Tibial artery (tissue), 4 donors: ENCODE measurements at regions not wholly inside any gene's neighbourhood (a gene's known extent, or its start where the extent isn't known, plus 50 kb on each side); places are given as distances from the start of the nearest gene placed in this dataset.

Experiments
- DNase-seq, 2 donors: peaks; one replicate each; pipeline ENCODE4 v3.0.0-alpha.2; 2019
- H3K27ac ChIP-seq, 2 donors: fragments of 200-600 bp; sonication (generic) in 1 of 2; 1 replicate in 1 of 2; 2 replicates in 1 of 2; pipeline ENCODE4 v1.5.1; 2018 to 2019; ENCODE audit warnings: mild to moderate bottlenecking in 1 of 2
- H3K27me3 ChIP-seq, 2 donors: fragments of 200-600 bp; sonication (generic) in 1 of 2; one replicate each; pipeline versions ENCODE4 v1.5.1 to v1.6.0; 2016 to 2019
- H3K36me3 ChIP-seq, 3 donors: fragments of 200-600 bp; sonication (generic) in 2 of 3; one replicate each; pipeline ENCODE4 v1.5.1; 2016 to 2019; ENCODE audit warnings: mild to moderate bottlenecking in 2 of 3
- H3K4me1 ChIP-seq, 4 donors: fragments of 200-600 bp; sonication (generic) in 2 of 4; 1 replicate in 3 of 4; 2 replicates in 1 of 4; pipeline ENCODE4 v1.5.1; 2016 to 2019
- H3K4me3 ChIP-seq, 2 donors: fragments of 200-600 bp; sonication (generic) in 1 of 2; 1 replicate in 1 of 2; 2 replicates in 1 of 2; pipeline ENCODE4 v1.5.1; 2018 to 2019; ENCODE audit warnings: mild to moderate bottlenecking in 2 of 2
- H3K9me3 ChIP-seq, 3 donors: fragments of 200-600 bp; sonication (generic) in 1 of 3; one replicate each; pipeline ENCODE4 v1.5.1; 2016 to 2019
- intact Hi-C: fragments of 100-400 bp; cut with DNase I; formaldehyde crosslinking; loops from one replicate; pipeline ENCODE4 v1.15.0; 2023; ENCODE audit warnings: low total_unique reads
- TF ChIP-seq, protein P1 (sequence below), 2 experiments: fragments of 200-600 bp in 1 of 2; fragments of 450-650 bp in 1 of 2; IDR thresholded peaks; one replicate each; pipeline ENCODE4 v1.5.1; 2017 to 2019; ENCODE audit warnings: antibody characterized with exemption in 2 of 2, mild to moderate bottlenecking in 1 of 2, moderate library complexity in 1 of 2

GRCh38 chr3:181940703-181941102 lies 229.0 kb downstream of the SOX2 start:
- intact Hi-C loops, result no loop called here
- no peaks in the 10 kb centered on the region for H3K9me3 ChIP-seq
- no peaks in the 10 kb centered on the region for H3K27me3 ChIP-seq
- no peak overlapping the region for H3K27ac ChIP-seq
- H3K36me3 ChIP-seq, result no peaks in the 10 kb centered on the region
- no peaks in the 10 kb centered on the region for H3K4me1 ChIP-seq
- H3K4me3 ChIP-seq, result no peak overlapping the region
- TF ChIP-seq, protein P1, sequence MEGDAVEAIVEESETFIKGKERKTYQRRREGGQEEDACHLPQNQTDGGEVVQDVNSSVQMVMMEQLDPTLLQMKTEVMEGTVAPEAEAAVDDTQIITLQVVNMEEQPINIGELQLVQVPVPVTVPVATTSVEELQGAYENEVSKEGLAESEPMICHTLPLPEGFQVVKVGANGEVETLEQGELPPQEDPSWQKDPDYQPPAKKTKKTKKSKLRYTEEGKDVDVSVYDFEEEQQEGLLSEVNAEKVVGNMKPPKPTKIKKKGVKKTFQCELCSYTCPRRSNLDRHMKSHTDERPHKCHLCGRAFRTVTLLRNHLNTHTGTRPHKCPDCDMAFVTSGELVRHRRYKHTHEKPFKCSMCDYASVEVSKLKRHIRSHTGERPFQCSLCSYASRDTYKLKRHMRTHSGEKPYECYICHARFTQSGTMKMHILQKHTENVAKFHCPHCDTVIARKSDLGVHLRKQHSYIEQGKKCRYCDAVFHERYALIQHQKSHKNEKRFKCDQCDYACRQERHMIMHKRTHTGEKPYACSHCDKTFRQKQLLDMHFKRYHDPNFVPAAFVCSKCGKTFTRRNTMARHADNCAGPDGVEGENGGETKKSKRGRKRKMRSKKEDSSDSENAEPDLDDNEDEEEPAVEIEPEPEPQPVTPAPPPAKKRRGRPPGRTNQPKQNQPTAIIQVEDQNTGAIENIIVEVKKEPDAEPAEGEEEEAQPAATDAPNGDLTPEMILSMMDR (IDR thresholded peaks at IDR 0.05), result no peak
- no peak for DNase-seq

DNA sequence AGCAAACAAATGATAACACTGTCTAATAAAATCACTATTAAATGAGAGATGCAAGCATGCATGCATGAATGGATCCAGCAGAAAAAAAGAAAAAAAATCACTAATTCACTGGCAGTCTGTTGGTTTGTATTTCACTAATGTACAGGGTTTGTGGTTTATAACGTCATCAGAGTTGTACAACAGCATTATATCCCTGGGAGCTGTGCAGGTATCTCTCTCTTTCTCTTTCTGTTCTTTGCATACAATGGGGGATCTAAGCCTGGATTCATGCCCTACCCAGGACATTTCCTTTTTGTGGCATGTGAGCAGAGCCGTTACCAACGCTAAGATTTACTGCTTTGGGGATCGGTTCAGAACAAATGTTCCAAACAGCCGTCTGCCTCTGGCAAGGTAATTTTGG lies 229.5 kb downstream of the SOX2 start:
- no peak overlapping the region for H3K4me3 ChIP-seq
- TF ChIP-seq, protein P1 (IDR thresholded peaks at IDR 0.05), result no peak
- no peaks in the 10 kb centered on the region for H3K36me3 ChIP-seq
- intact Hi-C loops, result no loop called here
- H3K9me3 ChIP-seq, result no peaks in the 10 kb centered on the region
- H3K4me1 ChIP-seq, result no peaks in the 10 kb centered on the region
- H3K27me3 ChIP-seq, result no peaks in the 10 kb centered on the region
- DNase-seq, result no peak
- H3K27ac ChIP-seq, result no peak overlapping the region

DNA sequence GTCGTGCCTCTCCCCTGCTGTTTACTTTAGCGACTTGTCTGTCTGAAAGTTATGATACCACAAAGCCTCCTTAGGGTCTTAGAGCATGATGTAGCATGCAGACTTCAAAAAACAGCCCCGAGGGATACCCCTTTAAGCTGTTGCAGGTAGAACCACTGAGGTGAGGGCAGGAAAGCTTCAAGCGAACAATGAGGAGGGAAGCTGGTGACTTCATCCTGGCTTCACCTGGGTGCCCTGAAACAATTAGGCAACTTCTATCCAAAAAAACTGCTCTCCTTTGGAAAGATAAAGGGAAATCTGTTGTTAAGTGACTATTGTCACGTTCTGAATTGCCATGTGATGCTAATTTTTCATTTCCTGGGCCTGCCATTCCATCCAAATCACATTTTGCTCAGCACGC lies 231.6 kb downstream of the SOX2 start:
- H3K27me3 ChIP-seq, result no peaks in the 10 kb centered on the region
- no peak overlapping the region for H3K27ac ChIP-seq
- H3K9me3 ChIP-seq, result no peaks in the 10 kb centered on the region
- intact Hi-C loops, result no loop called here
- DNase-seq, result no peak
- no peak overlapping the region for H3K4me3 ChIP-seq
- H3K36me3 ChIP-seq, result no peaks in the 10 kb centered on the region
- TF ChIP-seq, protein P1 (IDR thresholded peaks at IDR 0.05), result no peak
- H3K4me1 ChIP-seq, result no peaks in the 10 kb centered on the region

DNA sequence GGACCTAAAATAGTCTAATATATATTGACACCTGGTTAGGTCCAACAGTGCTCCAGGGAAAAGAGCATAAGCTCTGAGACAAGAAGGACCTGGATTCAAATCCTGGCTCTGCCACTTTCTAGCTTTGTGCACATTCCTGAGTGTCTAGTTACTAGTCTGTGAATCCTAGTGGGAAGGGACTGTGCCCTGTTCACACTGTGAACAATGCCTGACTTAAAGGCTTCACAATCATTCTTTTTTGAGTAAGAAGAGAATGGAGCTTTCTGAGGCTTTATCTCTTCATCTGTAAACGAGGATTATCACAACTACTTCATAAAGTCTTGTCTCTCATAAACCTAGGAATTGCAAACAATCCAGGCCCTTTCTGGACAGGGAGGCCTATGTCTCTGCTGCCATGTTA lies 235.9 kb downstream of the SOX2 start:
- no peak overlapping the region for H3K4me3 ChIP-seq
- H3K36me3 ChIP-seq, result no peaks in the 10 kb centered on the region
- H3K9me3 ChIP-seq, result no peaks in the 10 kb centered on the region
- H3K27me3 ChIP-seq, result no peaks in the 10 kb centered on the region
- DNase-seq, result no peak
- TF ChIP-seq, protein P1 (IDR thresholded peaks at IDR 0.05), result no peak
- intact Hi-C loops, result no loop called here
- no peak overlapping the region for H3K27ac ChIP-seq
- H3K4me1 ChIP-seq, result no peaks in the 10 kb centered on the region

DNA sequence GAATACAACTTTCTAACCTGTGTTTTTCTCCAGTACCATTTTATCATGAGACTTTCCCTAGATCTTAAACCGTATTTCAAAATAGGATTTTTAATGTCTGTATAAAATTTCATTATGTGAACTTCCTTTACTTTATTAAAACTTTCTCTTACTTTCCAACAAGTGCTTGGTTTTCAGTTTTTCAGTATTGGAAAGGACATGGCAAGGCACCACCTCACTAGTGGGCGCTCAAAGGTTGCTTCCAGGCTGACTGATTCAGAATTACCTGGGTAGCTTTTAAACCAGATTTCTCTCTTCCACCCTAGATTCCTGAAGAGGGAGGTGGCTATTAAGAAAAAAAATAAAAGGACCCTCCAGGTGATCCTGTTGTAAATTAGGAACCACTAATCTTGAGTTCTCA lies 236.6 kb downstream of the SOX2 start:
- H3K4me3 ChIP-seq, result no peak overlapping the region
- H3K9me3 ChIP-seq, result no peaks in the 10 kb centered on the region
- intact Hi-C loops, result no loop called here
- no peaks in the 10 kb centered on the region for H3K36me3 ChIP-seq
- no peaks in the 10 kb centered on the region for H3K4me1 ChIP-seq
- TF ChIP-seq, protein P1 (IDR thresholded peaks at IDR 0.05), result no peak
- no peak for DNase-seq
- H3K27ac ChIP-seq, result no peak overlapping the region
- H3K27me3 ChIP-seq, result no peaks in the 10 kb centered on the region

- intact Hi-C loops, result no loop called here
- H3K36me3 ChIP-seq, result no peaks in the 10 kb centered on the region
- DNase-seq, result no peak
These were observed 240.5 kb downstream of the SOX2 start for GRCh38 chr3:181952221-181952620.

More at GRCh38 chr3:181952221-181952620, 240.5 kb downstream of the SOX2 start:
- Histone ChIP-seq H3K27me3 (no peaks in the 10 kb centered on the region), H3K9me3 (no peaks in the 10 kb centered on the region), H3K4me3 (no peak overlapping the region), H3K4me1 (no peaks in the 10 kb centered on the region), H3K27ac (no peak overlapping the region)
- TF ChIP-seq, protein P1 (IDR thresholded peaks at IDR 0.05), result no peak
